Esophagus squamous epithelium (tissue), 4 donors: ENCODE measurements at regions not wholly inside any gene's neighbourhood (a gene's known extent, or its start where the extent isn't known, plus 50 kb on each side); places are given as distances from the start of the nearest gene placed in this dataset.
"Not testable (repeated sequence)": the region's sequence is repeated elsewhere in the genome, so short reads cannot be mapped to it uniquely, and the experiment has no call there.

Experiments used
- POLR2A ChIP-seq, 4 donors: fragments of 450-650 bp; IDR thresholded peaks; one replicate each; pipeline ENCODE4 v1.6.1; 2017; ENCODE audit warnings: antibody characterized with exemption in 4 of 4, mild to moderate bottlenecking in 4 of 4, moderate library complexity in 3 of 4
- TF ChIP-seq, protein P1 (sequence below), 6 experiments: fragments of 450-650 bp in 4 of 6; fragments of 200-600 bp in 2 of 6; sonication (generic) in 2 of 6; IDR thresholded peaks; one replicate each; pipeline ENCODE4 v1.5.1; 2016 to 2019; ENCODE audit warnings: antibody characterized with exemption in 6 of 6, mild to moderate bottlenecking in 4 of 6, moderate library complexity in 4 of 6

DNA sequence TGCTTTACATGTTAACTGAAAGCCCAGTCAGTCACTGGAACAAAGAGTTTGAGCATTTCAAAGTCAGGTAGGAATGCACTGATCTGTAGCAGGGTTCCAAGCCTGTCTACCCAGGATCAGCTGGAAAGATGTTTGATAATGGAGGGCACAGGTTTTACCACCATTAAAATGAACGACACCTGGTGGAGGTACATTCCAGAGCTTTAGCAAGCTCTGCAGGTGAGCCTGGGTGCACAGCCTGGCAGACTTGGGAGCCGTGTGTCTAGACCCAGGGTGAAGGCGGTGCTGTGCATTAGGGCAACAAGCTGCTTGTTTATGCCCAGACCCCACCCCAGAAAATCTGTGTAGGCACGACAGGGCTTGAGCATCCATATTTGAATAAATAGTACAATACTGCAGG, 206.7 kb downstream of the RTP5 start:
- TF ChIP-seq POLR2A (IDR thresholded peaks at IDR 0.05): not testable (repeated sequence)
- TF ChIP-seq, protein P1, sequence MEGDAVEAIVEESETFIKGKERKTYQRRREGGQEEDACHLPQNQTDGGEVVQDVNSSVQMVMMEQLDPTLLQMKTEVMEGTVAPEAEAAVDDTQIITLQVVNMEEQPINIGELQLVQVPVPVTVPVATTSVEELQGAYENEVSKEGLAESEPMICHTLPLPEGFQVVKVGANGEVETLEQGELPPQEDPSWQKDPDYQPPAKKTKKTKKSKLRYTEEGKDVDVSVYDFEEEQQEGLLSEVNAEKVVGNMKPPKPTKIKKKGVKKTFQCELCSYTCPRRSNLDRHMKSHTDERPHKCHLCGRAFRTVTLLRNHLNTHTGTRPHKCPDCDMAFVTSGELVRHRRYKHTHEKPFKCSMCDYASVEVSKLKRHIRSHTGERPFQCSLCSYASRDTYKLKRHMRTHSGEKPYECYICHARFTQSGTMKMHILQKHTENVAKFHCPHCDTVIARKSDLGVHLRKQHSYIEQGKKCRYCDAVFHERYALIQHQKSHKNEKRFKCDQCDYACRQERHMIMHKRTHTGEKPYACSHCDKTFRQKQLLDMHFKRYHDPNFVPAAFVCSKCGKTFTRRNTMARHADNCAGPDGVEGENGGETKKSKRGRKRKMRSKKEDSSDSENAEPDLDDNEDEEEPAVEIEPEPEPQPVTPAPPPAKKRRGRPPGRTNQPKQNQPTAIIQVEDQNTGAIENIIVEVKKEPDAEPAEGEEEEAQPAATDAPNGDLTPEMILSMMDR (IDR thresholded peaks at IDR 0.05): not testable (repeated sequence)
